OCI-LY7 (cell line): ENCODE measurements at regions not wholly inside any gene's neighbourhood (a gene's known extent, or its start where the extent isn't known, plus 50 kb on each side); places are given as distances from the start of the nearest gene placed in this dataset.

Source experiments
- BruUV-seq: library from RNA; stranded (reverse); fragments of 400-500 nt; replicated peaks from 2 replicates; lab custom pipeline; 2021; lab: Mats Ljungman, UMichigan
- CTCF ChIA-PET: fragments of 300-600 bp; sonication (Branson Sonifier 250); formaldehyde crosslinking; loops from one replicate; lab custom pipeline; 2022; ENCODE audit warnings: antibody characterized with exemption; ENCODE audit not compliant: unreplicated experiment; lab: Charles Lee
- POLR2A ChIA-PET: fragments of 300-600 bp; sonication (Branson Sonifier 250); formaldehyde crosslinking; loops from one replicate; lab custom pipeline; 2022; ENCODE audit warnings: antibody characterized with exemption; lab: Charles Lee
- DNase-seq: peaks from one replicate; pipeline ENCODE4 v3.0.0-alpha.2; 2015; ENCODE audit warnings: low spot score
- H2AFZ ChIP-seq: fragments of 200-600 bp; sonication (generic), shearing (Covaris generic); 2 replicates; pipeline ENCODE4 v1.6.1; 2014; ENCODE audit warnings: mild to moderate bottlenecking, antibody characterized with exemption, low read length, moderate library complexity
- H3K27ac ChIP-seq: fragments of 200-600 bp; sonication (generic); 2 replicates; pipeline ENCODE4 v1.5.1; 2014; ENCODE audit warnings: mixed run types, low read depth, mild to moderate bottlenecking, moderate library complexity, low read length, inconsistent platforms; ENCODE audit not compliant: poor library complexity, severe bottlenecking
- H3K36me3 ChIP-seq: fragments of 200-600 bp; sonication (generic); 2 replicates; pipeline ENCODE4 v1.6.1; 2014; ENCODE audit warnings: mild to moderate bottlenecking, antibody characterized with exemption, low read length, moderate library complexity, mixed read lengths; ENCODE audit not compliant: insufficient read depth
- H3K4me1 ChIP-seq: fragments of 200-600 bp; sonication (generic); 2 replicates; pipeline ENCODE4 v1.5.1; 2014; ENCODE audit warnings: mild to moderate bottlenecking, low read length; ENCODE audit not compliant: insufficient read depth, poor library complexity, severe bottlenecking
- H3K4me2 ChIP-seq: fragments of 200-600 bp; sonication (generic); 2 replicates; pipeline ENCODE4 v1.6.1; 2014; ENCODE audit warnings: mild to moderate bottlenecking, low read length
- H3K4me3 ChIP-seq: fragments of 200-600 bp; sonication (generic); 2 replicates; pipeline ENCODE4 v1.5.1; 2014; ENCODE audit warnings: mild to moderate bottlenecking, low read depth, low read length; ENCODE audit not compliant: poor library complexity, severe bottlenecking
- H3K79me2 ChIP-seq: fragments of 200-600 bp; sonication (generic); 2 replicates; pipeline ENCODE4 v1.6.1; 2016; ENCODE audit warnings: low read depth, mild to moderate bottlenecking, low read length, moderate library complexity, mixed read lengths; ENCODE audit not compliant: insufficient read depth
- H3K9me2 ChIP-seq: fragments of 200-600 bp; sonication (generic); 2 replicates; pipeline ENCODE4 v1.6.1; 2016; ENCODE audit warnings: mild to moderate bottlenecking, low read length, mixed read lengths; ENCODE audit not compliant: insufficient read depth
- H3K9me3 ChIP-seq: fragments of 200-600 bp; sonication (generic); 2 replicates; pipeline ENCODE4 v1.6.1; 2014; ENCODE audit warnings: mild to moderate bottlenecking, mixed run types, low read length, mixed read lengths
- H4K20me1 ChIP-seq: fragments of 200-600 bp; sonication (generic); 2 replicates; pipeline ENCODE4 v1.6.1; 2014; ENCODE audit warnings: mild to moderate bottlenecking, antibody characterized with exemption, low read length, moderate library complexity, mixed read lengths; ENCODE audit not compliant: insufficient read depth
- CTCF ChIP-seq: fragments of 200-600 bp; sonication (generic); conservative IDR thresholded peaks from 2 replicates; pipeline ENCODE4 v1.5.1; 2014; ENCODE audit warnings: mild to moderate bottlenecking, antibody characterized with exemption, low read length, moderate library complexity, mixed read lengths
- EZH2phosphoT487 ChIP-seq: fragments of 200-600 bp; sonication (generic); IDR thresholded peaks from 2 replicates; pipeline ENCODE4 v1.6.1; 2018; ENCODE audit warnings: low read depth, borderline replicate concordance, mild to moderate bottlenecking, mixed run types, antibody characterized with exemption, low read length, moderate library complexity, mixed read lengths
- intact Hi-C: fragments of 100-400 bp; cut with micrococcal nuclease; formaldehyde crosslinking; loops from one replicate; pipeline ENCODE4 v1.10.0; 2022; ENCODE audit not compliant: unreplicated experiment

GRCh38 chrY:8656101-8656500, 681.2 kb upstream of the TSPY4 start:
- Histone ChIP-seq H3K79me2 (no peaks in the 10 kb centered on the region), H3K4me3 (no peak overlapping the region), H3K36me3 (no peaks in the 10 kb centered on the region), H3K9me3 (no peaks in the 10 kb centered on the region), H3K4me1 (no peaks in the 10 kb centered on the region), H2AFZ (no peak overlapping the region), H3K4me2 (no peak overlapping the region), H3K9me2 (no peaks in the 10 kb centered on the region), H4K20me1 (no peaks in the 10 kb centered on the region), H3K27ac (no peak overlapping the region)
- intact Hi-C loops = no loop called here
- TF ChIP-seq CTCF (no peak), EZH2phosphoT487 (no peak)
- CTCF ChIA-PET = no interaction called here
- no peak for DNase-seq
- POLR2A ChIA-PET = no interaction called here
- BruUV-seq = no TSS peak

- no TSS peak for BruUV-seq
- Histone ChIP-seq H3K27ac (no peak overlapping the region), H4K20me1 (no peaks in the 10 kb centered on the region), H3K9me2 (no peaks in the 10 kb centered on the region), H3K4me1 (no peaks in the 10 kb centered on the region), H3K36me3 (no peaks in the 10 kb centered on the region), H3K4me2 (no peak overlapping the region), H2AFZ (no peak overlapping the region), H3K79me2 (no peaks in the 10 kb centered on the region), H3K4me3 (no peak overlapping the region), H3K9me3 (no peaks in the 10 kb centered on the region)
- CTCF ChIA-PET = no interaction called here
- no peak for DNase-seq
- POLR2A ChIA-PET = no interaction called here
- intact Hi-C loops = no loop called here
- TF ChIP-seq CTCF (no peak), EZH2phosphoT487 (no peak)
Measured at GRCh38 chrY:8656515-8656914, 680.7 kb upstream of the TSPY4 start.

DNA sequence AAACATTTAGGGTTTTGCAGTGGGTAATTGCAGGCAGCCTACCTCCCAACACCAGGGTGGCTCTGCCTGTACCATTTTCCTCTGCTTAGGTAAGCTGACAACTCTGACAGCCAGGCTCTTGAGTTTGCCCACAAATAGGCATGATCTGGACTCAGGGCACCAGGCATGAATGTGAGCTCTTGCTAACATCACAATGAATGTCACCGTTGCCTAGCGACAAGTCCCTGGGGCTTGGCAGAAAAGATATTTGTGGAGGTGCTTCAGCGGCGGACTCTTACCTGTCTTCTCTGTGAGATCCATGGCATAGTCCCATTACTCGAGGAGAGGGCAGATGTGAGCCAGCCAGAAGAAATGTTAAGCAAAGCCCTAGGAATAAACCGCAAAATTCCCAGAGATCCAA, 677.5 kb upstream of the TSPY4 start:
- POLR2A ChIA-PET = no interaction called here
- Histone ChIP-seq H3K9me3 (no peaks in the 10 kb centered on the region), H3K9me2 (no peaks in the 10 kb centered on the region), H2AFZ (no peak overlapping the region), H3K27ac (no peak overlapping the region), H3K4me1 (no peaks in the 10 kb centered on the region), H4K20me1 (no peaks in the 10 kb centered on the region), H3K36me3 (no peaks in the 10 kb centered on the region), H3K79me2 (no peaks in the 10 kb centered on the region), H3K4me2 (no peak overlapping the region), H3K4me3 (no peak overlapping the region)
- DNase-seq = no peak
- CTCF ChIA-PET = no interaction called here
- intact Hi-C loops = no loop called here
- BruUV-seq = no TSS peak
- TF ChIP-seq EZH2phosphoT487 (no peak), CTCF (no peak)
